Breast epithelium (tissue), 4 donors: ENCODE measurements at regions not wholly inside any gene's neighbourhood (a gene's known extent, or its start where the extent isn't known, plus 50 kb on each side); places are given as distances from the start of the nearest gene placed in this dataset.

Experiments
- DNase-seq, 2 donors: peaks; one replicate each; pipeline ENCODE4 v3.0.0-alpha.2; 2019; ENCODE audit warnings: low spot score in 2 of 2
- H3K27ac ChIP-seq, 2 donors: fragments of 200-600 bp; sonication (generic) in 1 of 2; one replicate each; pipeline ENCODE4 v1.5.1; 2016 to 2019; ENCODE audit warnings: mild to moderate bottlenecking in 1 of 2
- H3K27me3 ChIP-seq, 2 donors: fragments of 200-600 bp; sonication (generic) in 1 of 2; one replicate each; pipeline versions ENCODE4 v1.5.1 to v1.6.0; 2017 to 2019; ENCODE audit warnings: control low read depth in 1 of 2, mild to moderate bottlenecking in 1 of 2
- H3K36me3 ChIP-seq: fragments of 200-600 bp; one replicate; pipeline ENCODE4 v1.5.1; 2019
- H3K4me1 ChIP-seq, 2 donors: fragments of 200-600 bp; sonication (generic); one replicate each; pipeline ENCODE4 v1.5.1; 2016 to 2019; ENCODE audit warnings: control low read depth in 1 of 2
- H3K4me3 ChIP-seq, 3 donors: fragments of 200-600 bp; sonication (generic); 1 replicate in 2 of 3; 2 replicates in 1 of 3; pipeline ENCODE4 v1.5.1; 2016 to 2019; ENCODE audit warnings: mild to moderate bottlenecking in 3 of 3, moderate library complexity in 2 of 3
- H3K9me3 ChIP-seq, 2 donors: fragments of 200-600 bp; sonication (generic) in 1 of 2; one replicate each; pipeline ENCODE4 v1.5.1; 2016 to 2019; ENCODE audit warnings: control low read depth in 1 of 2
- POLR2A ChIP-seq: fragments of 450-650 bp; IDR thresholded peaks from one replicate; pipeline ENCODE4 v1.6.1; 2016; ENCODE audit warnings: antibody characterized with exemption, mild to moderate bottlenecking, moderate library complexity
- POLR2AphosphoS5 ChIP-seq, 3 donors: sonication (generic); formaldehyde crosslinking; IDR thresholded peaks; one replicate each; pipeline ENCODE4 v1.6.1; 2017; ENCODE audit warnings: antibody characterized with exemption in 3 of 3
- intact Hi-C: fragments of 100-400 bp; cut with DNase I; formaldehyde crosslinking; loops from one replicate; pipeline ENCODE4 v1.15.1; 2023; ENCODE audit warnings: low total_unique reads
- TF ChIP-seq, protein P1 (sequence below), 3 donors: fragments of 450-650 bp; IDR thresholded peaks; one replicate each; pipeline ENCODE4 v1.5.1; 2016 to 2017; ENCODE audit warnings: antibody characterized with exemption in 3 of 3, mild to moderate bottlenecking in 3 of 3, moderate library complexity in 3 of 3

DNA sequence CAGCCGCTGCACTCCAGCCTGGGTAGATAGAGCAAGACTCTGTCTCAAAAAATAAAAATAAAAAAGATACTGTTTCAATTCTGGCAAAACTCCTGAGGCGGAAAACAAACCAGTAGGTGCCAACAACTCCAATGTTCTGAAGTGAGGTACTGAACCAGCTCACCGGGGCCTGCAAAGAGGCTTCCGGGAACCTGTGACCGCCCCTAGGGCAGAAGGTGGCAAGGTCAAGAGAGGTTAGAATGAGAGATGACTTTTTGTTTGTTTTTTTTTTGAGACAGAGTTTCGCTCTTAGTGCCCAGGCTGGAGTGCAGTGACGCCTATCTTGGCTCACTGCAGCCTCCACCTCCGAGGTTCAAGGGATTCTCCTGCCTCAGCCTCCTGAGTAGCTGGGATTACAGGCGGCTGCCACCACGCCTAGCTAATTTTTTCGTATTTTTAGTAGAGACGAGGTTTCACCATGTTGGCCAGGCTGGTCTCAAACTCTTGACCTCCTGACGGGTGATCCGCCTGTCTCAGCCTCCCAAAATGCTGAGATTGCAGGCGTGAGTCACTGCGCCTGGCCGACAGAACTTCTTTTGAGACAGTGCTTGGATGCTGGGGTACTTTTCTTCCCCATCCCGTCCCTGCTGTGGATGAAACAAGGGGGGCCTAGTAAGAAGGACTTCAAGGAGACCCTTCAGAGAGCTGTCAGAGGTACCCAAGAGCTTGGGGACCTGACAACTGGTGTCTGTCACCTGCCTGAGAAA, 91.9 kb upstream of the SLC25A33 start:
- intact Hi-C loops = no loop called here
- no peak overlapping the region for H3K27ac ChIP-seq
- no peak overlapping the region for H3K4me3 ChIP-seq
- TF ChIP-seq, protein P1, sequence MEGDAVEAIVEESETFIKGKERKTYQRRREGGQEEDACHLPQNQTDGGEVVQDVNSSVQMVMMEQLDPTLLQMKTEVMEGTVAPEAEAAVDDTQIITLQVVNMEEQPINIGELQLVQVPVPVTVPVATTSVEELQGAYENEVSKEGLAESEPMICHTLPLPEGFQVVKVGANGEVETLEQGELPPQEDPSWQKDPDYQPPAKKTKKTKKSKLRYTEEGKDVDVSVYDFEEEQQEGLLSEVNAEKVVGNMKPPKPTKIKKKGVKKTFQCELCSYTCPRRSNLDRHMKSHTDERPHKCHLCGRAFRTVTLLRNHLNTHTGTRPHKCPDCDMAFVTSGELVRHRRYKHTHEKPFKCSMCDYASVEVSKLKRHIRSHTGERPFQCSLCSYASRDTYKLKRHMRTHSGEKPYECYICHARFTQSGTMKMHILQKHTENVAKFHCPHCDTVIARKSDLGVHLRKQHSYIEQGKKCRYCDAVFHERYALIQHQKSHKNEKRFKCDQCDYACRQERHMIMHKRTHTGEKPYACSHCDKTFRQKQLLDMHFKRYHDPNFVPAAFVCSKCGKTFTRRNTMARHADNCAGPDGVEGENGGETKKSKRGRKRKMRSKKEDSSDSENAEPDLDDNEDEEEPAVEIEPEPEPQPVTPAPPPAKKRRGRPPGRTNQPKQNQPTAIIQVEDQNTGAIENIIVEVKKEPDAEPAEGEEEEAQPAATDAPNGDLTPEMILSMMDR (IDR thresholded peaks at IDR 0.05) = no peak
- no peaks in the 10 kb centered on the region for H3K4me1 ChIP-seq
- DNase-seq = no peak
- H3K9me3 ChIP-seq = no peaks in the 10 kb centered on the region
- H3K36me3 ChIP-seq = no peaks in the 10 kb centered on the region
- no peaks in the 10 kb centered on the region for H3K27me3 ChIP-seq

DNA sequence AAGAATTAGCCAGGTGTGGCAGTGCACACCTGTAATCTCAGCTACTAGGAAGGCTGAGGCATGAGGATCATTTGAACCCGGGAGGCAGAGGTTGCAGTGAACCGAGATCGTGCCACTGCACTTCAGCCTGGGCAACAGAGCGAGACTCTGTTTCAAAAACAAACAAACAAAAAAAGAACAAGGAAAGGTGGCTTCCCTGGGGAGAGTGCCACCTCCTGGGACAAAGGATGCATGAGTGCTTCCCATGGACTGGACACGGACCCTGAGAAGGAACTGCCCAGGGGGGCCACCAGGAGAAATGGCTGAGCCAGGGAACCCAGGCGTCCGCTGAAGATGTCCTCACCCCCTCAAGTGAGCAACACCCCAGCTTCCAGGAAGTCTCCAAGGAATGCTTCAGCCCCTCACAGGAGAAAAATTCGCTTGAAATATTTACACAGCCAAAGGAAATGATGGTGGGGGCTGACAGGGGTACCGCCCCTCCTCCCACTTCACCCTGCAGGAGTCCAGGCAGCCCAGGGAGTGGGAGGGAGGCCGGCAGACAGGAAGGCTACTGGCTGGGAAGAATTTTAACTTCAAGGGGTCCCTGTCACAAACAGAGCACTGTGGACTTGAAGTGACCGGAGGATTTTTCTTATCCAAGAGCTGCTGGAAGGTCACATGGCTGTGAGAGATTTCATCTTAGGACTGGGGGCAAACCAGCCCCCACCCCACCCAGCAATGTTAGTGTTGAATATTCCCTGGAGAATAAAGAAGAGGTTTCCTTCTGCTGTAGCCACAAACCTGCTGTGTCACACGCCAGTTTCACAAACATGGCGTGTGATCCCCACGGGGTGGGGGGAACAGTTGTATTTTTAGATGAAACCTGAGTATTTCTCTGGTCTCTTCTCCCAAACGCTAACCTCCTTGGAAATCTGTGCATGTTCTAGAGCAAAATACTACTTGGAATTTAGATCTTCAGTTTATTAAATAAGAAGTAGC, 90.8 kb upstream of the SLC25A33 start:
- Histone ChIP-seq H3K27me3 (no peaks in the 10 kb centered on the region), H3K9me3 (no peaks in the 10 kb centered on the region), H3K36me3 (no peaks in the 10 kb centered on the region), H3K27ac (peak overlapping the region; percentile 22 to 29), H3K4me1 (no peaks in the 10 kb centered on the region), H3K4me3 (no peak overlapping the region)
- intact Hi-C loops = no loop called here
- DNase-seq = no peak
- TF ChIP-seq, protein P1 (IDR thresholded peaks at IDR 0.05) = no peak
- TF ChIP-seq POLR2AphosphoS5 (IDR thresholded peaks at IDR 0.05) = no peak
- TF ChIP-seq POLR2A = no peak

DNA sequence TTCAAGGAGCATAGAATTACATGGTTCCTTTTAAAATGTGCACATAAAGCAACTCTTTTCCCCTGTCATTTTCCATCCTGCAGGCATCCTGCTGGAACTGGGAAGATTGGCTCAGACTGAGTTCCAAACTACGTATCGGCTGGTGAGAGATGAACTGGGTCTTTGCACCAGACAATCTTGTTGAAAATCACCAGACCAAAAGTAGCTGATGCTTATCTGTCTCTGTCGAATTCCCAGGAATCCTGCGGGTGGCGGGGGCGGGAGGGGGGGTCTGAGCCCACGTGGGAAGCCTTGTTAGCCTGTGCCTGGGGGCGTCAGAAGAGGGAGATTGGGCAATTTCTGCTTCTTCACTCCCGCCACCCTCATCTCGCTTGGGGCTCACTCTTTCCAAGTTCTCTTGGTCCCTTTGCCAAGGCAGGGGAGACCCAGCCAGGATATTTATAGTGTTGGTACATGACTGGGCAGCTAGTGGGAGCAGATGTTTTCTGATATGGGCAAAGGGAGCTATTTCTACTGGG, 90.1 kb upstream of the SLC25A33 start:
- peak overlapping the region; percentile 22 to 29 for H3K27ac ChIP-seq
- no peaks in the 10 kb centered on the region for H3K9me3 ChIP-seq
- H3K4me3 ChIP-seq = peak overlapping the region in 1 of 3 donors; percentile 32
- peak in 1 of 2 donors; percentile 82 for DNase-seq
- H3K4me1 ChIP-seq = no peaks in the 10 kb centered on the region
- no peaks in the 10 kb centered on the region for H3K36me3 ChIP-seq
- H3K27me3 ChIP-seq = no peaks in the 10 kb centered on the region
- TF ChIP-seq, protein P1 (IDR thresholded peaks at IDR 0.05) = no peak
- TF ChIP-seq POLR2A = no peak
- TF ChIP-seq POLR2AphosphoS5 (IDR thresholded peaks at IDR 0.05) = no peak
- intact Hi-C loops = no loop called here

DNA sequence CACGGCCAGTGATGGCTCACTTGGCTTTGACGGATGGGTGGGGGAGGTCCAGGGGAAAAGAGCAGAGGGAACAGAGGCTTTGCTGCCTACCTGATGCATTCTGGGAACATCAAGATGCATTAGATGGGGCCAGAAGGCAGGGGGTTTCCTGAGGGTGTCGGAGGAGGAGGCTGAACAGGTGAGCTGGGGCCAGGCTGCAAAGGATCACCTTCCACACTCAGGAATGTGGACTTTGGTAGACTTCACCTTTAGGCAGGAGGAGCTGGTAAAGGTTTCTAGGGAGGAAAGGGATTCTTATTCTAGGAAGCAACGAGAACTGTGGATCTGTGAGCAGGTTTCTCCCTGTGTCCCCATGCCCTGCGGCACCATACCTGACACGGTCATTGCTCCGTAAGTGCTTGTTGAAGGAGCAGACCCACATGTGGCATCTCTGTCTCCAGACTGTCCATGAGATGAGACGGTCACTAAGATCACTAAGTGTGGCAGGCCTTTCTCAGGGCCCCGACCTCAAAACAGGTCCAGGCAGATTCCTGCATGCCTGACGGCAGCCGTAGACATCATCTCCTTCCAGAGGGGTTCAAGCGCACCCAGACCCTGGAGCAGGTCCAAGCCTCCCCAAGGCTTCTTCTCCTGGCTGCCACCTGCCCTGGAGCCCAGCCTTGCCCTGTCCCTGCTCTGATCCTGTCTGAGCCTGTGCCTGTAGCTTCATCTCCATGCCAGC, 89.1 kb upstream of the SLC25A33 start:
- no peaks in the 10 kb centered on the region for H3K4me1 ChIP-seq
- no peak overlapping the region for H3K4me3 ChIP-seq
- intact Hi-C loops = no loop called here
- DNase-seq = peak in 1 of 2 donors; percentile 53
- TF ChIP-seq, protein P1 (IDR thresholded peaks at IDR 0.05) = no peak
- TF ChIP-seq POLR2A (no peak), POLR2AphosphoS5 (IDR thresholded peaks at IDR 0.05) (no peak)
- H3K36me3 ChIP-seq = no peaks in the 10 kb centered on the region
- H3K27ac ChIP-seq = peak overlapping the region; percentile 22 to 29
- H3K27me3 ChIP-seq = no peaks in the 10 kb centered on the region
- H3K9me3 ChIP-seq = no peaks in the 10 kb centered on the region
